HG03442 (cell line): ENCODE measurements at regions not wholly inside any gene's neighbourhood (a gene's known extent, or its start where the extent isn't known, plus 50 kb on each side); places are given as distances from the start of the nearest gene placed in this dataset.

ENCODE experiments used
- ATAC-seq: cut with Tn5 transposase; IDR thresholded peaks from one replicate; pipeline ENCODE4 v1.9.1; 2021; ENCODE audit warnings: mild to moderate bottlenecking, moderate library complexity; ENCODE audit not compliant: unreplicated experiment

- ATAC-seq: no peak
These were observed 565.8 kb upstream of the LRRC4C start for GRCh38 chr11:42025121-42025803.

GRCh38 chr11:42034826-42035225 is 575.4 kb upstream of the LRRC4C start:
- ATAC-seq: no peak

GRCh38 chr11:42036201-42036600 is 576.7 kb upstream of the LRRC4C start:
- no peak for ATAC-seq

GRCh38 chr11:42043312-42043711 is 583.9 kb upstream of the LRRC4C start:
- no peak for ATAC-seq

GRCh38 chr11:42047637-42048555 is 588.4 kb upstream of the LRRC4C start:
- ATAC-seq: no peak

GRCh38 chr11:42049186-42049585 is 589.7 kb upstream of the LRRC4C start:
- no peak for ATAC-seq

GRCh38 chr11:42049650-42050049 is 590.2 kb upstream of the LRRC4C start:
- ATAC-seq: no peak

GRCh38 chr11:42054351-42054900 is 595.0 kb upstream of the LRRC4C start:
- no peak for ATAC-seq

GRCh38 chr11:42055606-42056005 is 596.2 kb upstream of the LRRC4C start:
- ATAC-seq: no peak

GRCh38 chr11:42058794-42059193 is 599.3 kb upstream of the LRRC4C start:
- no peak for ATAC-seq

- ATAC-seq: no peak
These were observed 605.7 kb upstream of the LRRC4C start for GRCh38 chr11:42065199-42065598.

GRCh38 chr11:42066113-42066512 is 606.7 kb upstream of the LRRC4C start:
- ATAC-seq: no peak

GRCh38 chr11:42074306-42074705 is 614.9 kb upstream of the LRRC4C start:
- no peak for ATAC-seq

- no peak for ATAC-seq
These were observed 615.7 kb upstream of the LRRC4C start for GRCh38 chr11:42075180-42075579.

GRCh38 chr11:42077794-42078193 is 618.3 kb upstream of the LRRC4C start:
- ATAC-seq: no peak

GRCh38 chr11:42085736-42086135 is 626.3 kb upstream of the LRRC4C start:
- no peak for ATAC-seq

GRCh38 chr11:42093541-42093940 is 634.1 kb upstream of the LRRC4C start:
- ATAC-seq: no peak

GRCh38 chr11:42098075-42098474 is 638.6 kb upstream of the LRRC4C start:
- no peak for ATAC-seq

- ATAC-seq: no peak
These were observed 653.4 kb upstream of the LRRC4C start for GRCh38 chr11:42112866-42113265.

GRCh38 chr11:42114927-42115326 is 655.5 kb upstream of the LRRC4C start:
- ATAC-seq: no peak

GRCh38 chr11:42138454-42138853 is 679.0 kb upstream of the LRRC4C start:
- no peak for ATAC-seq

GRCh38 chr11:42145311-42145710 is 685.9 kb upstream of the LRRC4C start:
- no peak for ATAC-seq
